WTC11 (cell line): ENCODE measurements at regions not wholly inside any gene's neighbourhood (a gene's known extent, or its start where the extent isn't known, plus 50 kb on each side); places are given as distances from the start of the nearest gene placed in this dataset.

Source experiments
- ATAC-seq: fragments of 200-7000 bp; cut with Tn5 transposase; 2 replicates; pipeline ENCODE4 v1.10.0; 2021; ENCODE audit warnings: mild to moderate bottlenecking, moderate library complexity
- CTCF ChIA-PET: fragments of 300-600 bp; sonication (Branson Sonifier 250); formaldehyde crosslinking; loops from one replicate; lab custom pipeline; 2021; ENCODE audit warnings: antibody characterized with exemption; lab: Charles Lee
- POLR2A ChIA-PET: fragments of 350-600 bp; sonication (Branson Sonifier 250); formaldehyde crosslinking; loops from one replicate; lab custom pipeline; 2021; ENCODE audit warnings: antibody characterized with exemption; lab: Charles Lee
- DNase-seq: peaks from one replicate; pipeline ENCODE4 v3.0.0; 2021; ENCODE audit warnings: low spot score
- H3K27ac Mint-ChIP-seq: 2 replicates; pipeline ENCODE4 v1.8.0; 2021; ENCODE audit warnings: mixed read lengths
- H3K27me3 Mint-ChIP-seq: 2 replicates; pipeline ENCODE4 v1.8.0; 2021; ENCODE audit warnings: low read depth, mild to moderate bottlenecking, moderate library complexity, mixed read lengths
- H3K36me3 Mint-ChIP-seq: 2 replicates; pipeline ENCODE4 v1.8.0; 2021; ENCODE audit warnings: mixed read lengths
- H3K4me1 Mint-ChIP-seq: 2 replicates; pipeline ENCODE4 v1.8.0; 2022; ENCODE audit warnings: mixed read lengths
- H3K4me3 Mint-ChIP-seq: 2 replicates; pipeline ENCODE4 v1.8.0; 2021; ENCODE audit warnings: mild to moderate bottlenecking, moderate library complexity, mixed read lengths
- H3K9me3 Mint-ChIP-seq: 2 replicates; pipeline ENCODE4 v1.8.0; 2021; ENCODE audit warnings: mixed read lengths
- FOXJ3 ChIP-seq: sonication (generic); formaldehyde crosslinking; IDR thresholded peaks from 2 replicates; pipeline ENCODE4 v1.9.0; 2021; ENCODE audit warnings: missing genetic modification reagents, mild to moderate bottlenecking, borderline replicate concordance
- FOXK1 ChIP-seq: sonication (generic); formaldehyde crosslinking; IDR thresholded peaks from 2 replicates; pipeline ENCODE4 v1.8.0; 2022; ENCODE audit warnings: mild to moderate bottlenecking, moderate library complexity, missing genetic modification reagents
- JUN ChIP-seq: sonication (generic); formaldehyde crosslinking; IDR thresholded peaks from 2 replicates; pipeline ENCODE4 v1.8.0; 2023; ENCODE audit warnings: mild to moderate bottlenecking, missing genetic modification reagents
- MXD4 ChIP-seq: fragments of 250-450 bp; sonication (Bioruptor Pico); IDR thresholded peaks from 2 replicates; pipeline ENCODE4 v1.8.0; 2021; ENCODE audit warnings: mild to moderate bottlenecking, moderate library complexity, borderline replicate concordance
- NFYB ChIP-seq: sonication (generic); formaldehyde crosslinking; conservative IDR thresholded peaks from 2 replicates; pipeline ENCODE4 v1.8.0; 2022; ENCODE audit warnings: low read depth, missing genetic modification reagents
- SMAD4 ChIP-seq: sonication (generic); formaldehyde crosslinking; IDR thresholded peaks from 2 replicates; pipeline ENCODE4 v1.8.0; 2022; ENCODE audit warnings: mild to moderate bottlenecking, missing genetic modification reagents
- SOX15 ChIP-seq: fragments of 250-450 bp; sonication (Bioruptor Pico); IDR thresholded peaks from 2 replicates; pipeline ENCODE4 v1.9.0; 2021; ENCODE audit warnings: mild to moderate bottlenecking
- TCF7 ChIP-seq: sonication (generic); formaldehyde crosslinking; IDR thresholded peaks from 2 replicates; pipeline ENCODE4 v1.8.0; 2022; ENCODE audit warnings: mild to moderate bottlenecking, low read depth, missing genetic modification reagents, moderate library complexity
- TEAD1 ChIP-seq: sonication (generic); formaldehyde crosslinking; IDR thresholded peaks from 2 replicates; pipeline ENCODE4 v1.8.0; 2022; ENCODE audit warnings: mild to moderate bottlenecking, missing genetic modification reagents
- TEAD4 ChIP-seq: sonication (generic); formaldehyde crosslinking; IDR thresholded peaks from 2 replicates; pipeline ENCODE4 v1.8.0; 2022; ENCODE audit warnings: mild to moderate bottlenecking, missing genetic modification reagents
- ZNF416 ChIP-seq: fragments of 250-450 bp; sonication (Bioruptor Pico); IDR thresholded peaks from 2 replicates; pipeline ENCODE4 v1.9.0; 2021; ENCODE audit warnings: mild to moderate bottlenecking, inconsistent platforms
- TF ChIP-seq, protein P1 (sequence below): fragments of 250-450 bp; sonication (Bioruptor Pico); IDR thresholded peaks from 2 replicates; pipeline ENCODE4 v1.9.0; 2021; ENCODE audit warnings: mild to moderate bottlenecking
- TF ChIP-seq, protein P2 (sequence below): fragments of 250-450 bp; sonication (Bioruptor Pico); IDR thresholded peaks from 2 replicates; pipeline ENCODE4 v1.9.0; 2021; ENCODE audit warnings: moderate library complexity, mild to moderate bottlenecking, inconsistent platforms, borderline replicate concordance
- TF ChIP-seq, protein P3 (sequence below): sonication (generic); formaldehyde crosslinking; IDR thresholded peaks from 2 replicates; pipeline ENCODE4 v1.8.0; 2022; ENCODE audit warnings: mild to moderate bottlenecking, missing genetic modification reagents
- TF ChIP-seq, protein P4 (sequence below): sonication (generic); formaldehyde crosslinking; IDR thresholded peaks from 2 replicates; pipeline ENCODE4 v1.8.1; 2023; ENCODE audit warnings: mild to moderate bottlenecking, moderate library complexity, missing genetic modification reagents
- TF ChIP-seq, protein P5 (sequence below): sonication (generic); formaldehyde crosslinking; IDR thresholded peaks from 2 replicates; pipeline ENCODE4 v1.8.0; 2023; ENCODE audit warnings: missing genetic modification reagents, mild to moderate bottlenecking, borderline replicate concordance
- TF ChIP-seq, protein P6 (sequence below): sonication (generic); formaldehyde crosslinking; IDR thresholded peaks from 2 replicates; pipeline ENCODE4 v1.8.1; 2023; ENCODE audit warnings: mild to moderate bottlenecking, missing genetic modification reagents, moderate library complexity

DNA sequence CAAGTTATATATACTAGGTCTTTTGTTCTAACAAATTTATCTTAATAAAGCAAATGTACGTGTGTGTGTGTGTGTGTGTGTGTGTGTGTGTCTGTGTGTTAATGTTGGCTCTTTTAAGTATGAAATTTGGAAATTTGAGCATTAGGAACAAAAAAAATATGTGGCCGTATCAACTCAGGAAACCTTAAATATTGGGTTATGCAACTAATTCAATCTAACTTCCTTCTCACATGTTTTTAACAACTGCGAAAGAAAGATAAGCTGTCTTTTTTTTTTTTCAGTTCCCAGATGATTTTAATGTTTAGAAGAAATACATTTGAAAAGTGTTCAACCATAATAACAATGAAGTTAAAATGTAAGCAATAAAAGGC, 616.4 kb upstream of the ARID1B start:
- Mint-ChIP-seq H3K9me3 (no peaks in the 10 kb centered on the region), H3K4me1 (peaks cover 4% of the 10 kb centered on the region; the same call in 1 of the 2 replicates), H3K27me3 (no peaks in the 10 kb centered on the region), H3K36me3 (no peaks in the 10 kb centered on the region), H3K4me3 (no peak overlapping the region), H3K27ac (no peak overlapping the region)
- CTCF ChIA-PET: no interaction called here
- TF ChIP-seq, protein P1, sequence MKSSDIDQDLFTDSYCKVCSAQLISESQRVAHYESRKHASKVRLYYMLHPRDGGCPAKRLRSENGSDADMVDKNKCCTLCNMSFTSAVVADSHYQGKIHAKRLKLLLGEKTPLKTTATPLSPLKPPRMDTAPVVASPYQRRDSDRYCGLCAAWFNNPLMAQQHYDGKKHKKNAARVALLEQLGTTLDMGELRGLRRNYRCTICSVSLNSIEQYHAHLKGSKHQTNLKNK (CRISPR knock-in tag): no peak
- TF ChIP-seq, protein P2, sequence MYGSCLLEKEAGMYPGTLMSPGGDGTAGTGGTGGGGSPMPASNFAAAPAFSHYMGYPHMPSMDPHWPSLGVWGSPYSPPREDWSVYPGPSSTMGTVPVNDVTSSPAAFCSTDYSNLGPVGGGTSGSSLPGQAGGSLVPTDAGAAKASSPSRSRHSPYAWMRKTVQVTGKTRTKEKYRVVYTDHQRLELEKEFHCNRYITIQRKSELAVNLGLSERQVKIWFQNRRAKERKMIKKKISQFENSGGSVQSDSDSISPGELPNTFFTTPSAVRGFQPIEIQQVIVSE (CRISPR knock-in tag): no peak
- POLR2A ChIA-PET: interaction anchor here (0.6 kb wide), 1 partner anchor 1470 kb away, joined by 6 read pairs; no protein-coding TSS in a partner anchor
- ATAC-seq (no peak), DNase-seq (no peak)

DNA sequence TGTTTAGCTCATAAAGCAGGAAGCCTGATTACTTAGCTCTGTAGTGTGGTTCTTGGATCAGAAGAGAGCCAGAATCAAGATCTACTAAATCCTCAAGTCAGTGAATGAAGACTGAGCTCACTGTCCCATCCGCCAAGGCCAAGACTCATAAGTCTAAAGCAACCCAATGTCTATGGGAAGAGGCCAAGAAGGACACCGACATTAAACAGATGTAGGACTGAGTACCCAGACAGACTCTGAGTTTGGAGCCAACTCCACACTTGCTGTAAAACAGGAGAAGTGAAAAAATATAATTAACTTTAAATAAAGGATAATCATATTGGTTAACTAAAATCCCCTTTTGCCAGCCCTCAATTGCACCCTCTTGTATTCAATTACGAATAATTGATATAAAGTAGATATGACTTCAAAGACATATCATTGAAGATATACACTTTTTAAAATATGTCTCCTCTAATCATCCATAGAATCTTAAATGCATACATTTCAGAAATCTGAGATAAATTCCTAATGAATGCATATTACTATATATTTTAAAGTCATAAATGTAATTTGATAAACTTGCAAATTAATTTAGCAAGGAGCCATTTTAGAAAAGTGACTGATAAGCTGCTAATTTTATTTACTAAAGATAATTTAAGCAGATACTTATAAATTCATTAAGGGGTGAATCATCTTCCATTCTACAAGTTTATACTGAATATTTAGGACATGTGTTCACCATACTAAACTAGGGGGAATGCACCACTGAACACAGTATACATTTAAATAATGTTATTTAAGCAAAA, 617.0 kb upstream of the ARID1B start:
- CTCF ChIA-PET: no interaction called here
- Mint-ChIP-seq H3K27me3 (no peaks in the 10 kb centered on the region), H3K9me3 (no peaks in the 10 kb centered on the region), H3K4me1 (peaks cover under 1% of the 10 kb centered on the region; the same call in 1 of the 2 replicates), H3K36me3 (no peaks in the 10 kb centered on the region), H3K4me3 (no peak overlapping the region), H3K27ac (no peak overlapping the region)
- ATAC-seq (no peak), DNase-seq (no peak)
- POLR2A ChIA-PET: no interaction called here
- TF ChIP-seq JUN (CRISPR knock-in tag) (no peak), NFYB (no peak), FOXK1 (CRISPR knock-in tag) (no peak), FOXJ3 (CRISPR knock-in tag) (no peak), SMAD4 (no peak), TEAD4 (CRISPR knock-in tag) (no peak), MXD4 (CRISPR knock-in tag) (no peak), TCF7 (CRISPR knock-in tag) (no peak), SOX15 (CRISPR knock-in tag) (no peak), TEAD1 (CRISPR knock-in tag) (no peak), ZNF416 (CRISPR knock-in tag) (no peak)
- TF ChIP-seq, protein P3, sequence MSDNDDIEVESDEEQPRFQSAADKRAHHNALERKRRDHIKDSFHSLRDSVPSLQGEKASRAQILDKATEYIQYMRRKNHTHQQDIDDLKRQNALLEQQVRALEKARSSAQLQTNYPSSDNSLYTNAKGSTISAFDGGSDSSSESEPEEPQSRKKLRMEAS: no peak
- TF ChIP-seq, protein P4, sequence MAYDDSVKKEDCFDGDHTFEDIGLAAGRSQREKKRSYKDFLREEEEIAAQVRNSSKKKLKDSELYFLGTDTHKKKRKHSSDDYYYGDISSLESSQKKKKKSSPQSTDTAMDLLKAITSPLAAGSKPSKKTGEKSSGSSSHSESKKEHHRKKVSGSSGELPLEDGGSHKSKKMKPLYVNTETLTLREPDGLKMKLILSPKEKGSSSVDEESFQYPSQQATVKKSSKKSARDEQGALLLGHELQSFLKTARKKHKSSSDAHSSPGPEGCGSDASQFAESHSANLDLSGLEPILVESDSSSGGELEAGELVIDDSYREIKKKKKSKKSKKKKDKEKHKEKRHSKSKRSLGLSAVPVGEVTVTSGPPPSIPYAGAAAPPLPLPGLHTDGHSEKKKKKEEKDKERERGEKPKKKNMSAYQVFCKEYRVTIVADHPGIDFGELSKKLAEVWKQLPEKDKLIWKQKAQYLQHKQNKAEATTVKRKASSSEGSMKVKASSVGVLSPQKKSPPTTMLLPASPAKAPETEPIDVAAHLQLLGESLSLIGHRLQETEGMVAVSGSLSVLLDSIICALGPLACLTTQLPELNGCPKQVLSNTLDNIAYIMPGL (CRISPR knock-in tag): no peak
- TF ChIP-seq, protein P5, sequence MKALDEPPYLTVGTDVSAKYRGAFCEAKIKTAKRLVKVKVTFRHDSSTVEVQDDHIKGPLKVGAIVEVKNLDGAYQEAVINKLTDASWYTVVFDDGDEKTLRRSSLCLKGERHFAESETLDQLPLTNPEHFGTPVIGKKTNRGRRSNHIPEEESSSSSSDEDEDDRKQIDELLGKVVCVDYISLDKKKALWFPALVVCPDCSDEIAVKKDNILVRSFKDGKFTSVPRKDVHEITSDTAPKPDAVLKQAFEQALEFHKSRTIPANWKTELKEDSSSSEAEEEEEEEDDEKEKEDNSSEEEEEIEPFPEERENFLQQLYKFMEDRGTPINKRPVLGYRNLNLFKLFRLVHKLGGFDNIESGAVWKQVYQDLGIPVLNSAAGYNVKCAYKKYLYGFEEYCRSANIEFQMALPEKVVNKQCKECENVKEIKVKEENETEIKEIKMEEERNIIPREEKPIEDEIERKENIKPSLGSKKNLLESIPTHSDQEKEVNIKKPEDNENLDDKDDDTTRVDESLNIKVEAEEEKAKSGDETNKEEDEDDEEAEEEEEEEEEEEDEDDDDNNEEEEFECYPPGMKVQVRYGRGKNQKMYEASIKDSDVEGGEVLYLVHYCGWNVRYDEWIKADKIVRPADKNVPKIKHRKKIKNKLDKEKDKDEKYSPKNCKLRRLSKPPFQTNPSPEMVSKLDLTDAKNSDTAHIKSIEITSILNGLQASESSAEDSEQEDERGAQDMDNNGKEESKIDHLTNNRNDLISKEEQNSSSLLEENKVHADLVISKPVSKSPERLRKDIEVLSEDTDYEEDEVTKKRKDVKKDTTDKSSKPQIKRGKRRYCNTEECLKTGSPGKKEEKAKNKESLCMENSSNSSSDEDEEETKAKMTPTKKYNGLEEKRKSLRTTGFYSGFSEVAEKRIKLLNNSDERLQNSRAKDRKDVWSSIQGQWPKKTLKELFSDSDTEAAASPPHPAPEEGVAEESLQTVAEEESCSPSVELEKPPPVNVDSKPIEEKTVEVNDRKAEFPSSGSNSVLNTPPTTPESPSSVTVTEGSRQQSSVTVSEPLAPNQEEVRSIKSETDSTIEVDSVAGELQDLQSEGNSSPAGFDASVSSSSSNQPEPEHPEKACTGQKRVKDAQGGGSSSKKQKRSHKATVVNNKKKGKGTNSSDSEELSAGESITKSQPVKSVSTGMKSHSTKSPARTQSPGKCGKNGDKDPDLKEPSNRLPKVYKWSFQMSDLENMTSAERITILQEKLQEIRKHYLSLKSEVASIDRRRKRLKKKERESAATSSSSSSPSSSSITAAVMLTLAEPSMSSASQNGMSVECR: no peak
- TF ChIP-seq, protein P2 (CRISPR knock-in tag): no peak
- TF ChIP-seq, protein P6, sequence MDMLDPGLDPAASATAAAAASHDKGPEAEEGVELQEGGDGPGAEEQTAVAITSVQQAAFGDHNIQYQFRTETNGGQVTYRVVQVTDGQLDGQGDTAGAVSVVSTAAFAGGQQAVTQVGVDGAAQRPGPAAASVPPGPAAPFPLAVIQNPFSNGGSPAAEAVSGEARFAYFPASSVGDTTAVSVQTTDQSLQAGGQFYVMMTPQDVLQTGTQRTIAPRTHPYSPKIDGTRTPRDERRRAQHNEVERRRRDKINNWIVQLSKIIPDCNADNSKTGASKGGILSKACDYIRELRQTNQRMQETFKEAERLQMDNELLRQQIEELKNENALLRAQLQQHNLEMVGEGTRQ: no peak
